ENCODE measurements at regions not wholly inside any gene's neighbourhood (a gene's known extent, or its start where the extent isn't known, plus 50 kb on each side); places are given as distances from the start of the nearest gene placed in this dataset.

GRCh38 chr13:59494151-59494550, 669.6 kb downstream of the DIAPH3 start:
- no peaks in the 10 kb centered on the region for H3K9me3 Mint-ChIP-seq (ENCODE audit: unreplicated experiment)
- no peak for DNase-seq (ENCODE audit: low spot score)
- H3K36me3 Mint-ChIP-seq (ENCODE audit: low read depth, unreplicated experiment) = no peaks in the 10 kb centered on the region
- no peak overlapping the region for H3K4me3 Mint-ChIP-seq (ENCODE audit: unreplicated experiment)
- H3K4me1 Mint-ChIP-seq (ENCODE audit: unreplicated experiment) = peaks cover 16% of the 10 kb centered on the region
- no peaks in the 10 kb centered on the region for H3K27me3 Mint-ChIP-seq (ENCODE audit: unreplicated experiment)
- H3K27ac Mint-ChIP-seq (ENCODE audit: unreplicated experiment) = no peak overlapping the region
- no peak for TF ChIP-seq CTCF (IDR thresholded peaks at IDR 0.05; ENCODE audit: unreplicated experiment)

GRCh38 chr13:59494560-59494970, 669.2 kb downstream of the DIAPH3 start:
- no peaks in the 10 kb centered on the region for H3K9me3 Mint-ChIP-seq (ENCODE audit: unreplicated experiment)
- H3K27me3 Mint-ChIP-seq (ENCODE audit: unreplicated experiment) = peaks cover 1% of the 10 kb centered on the region

DNA sequence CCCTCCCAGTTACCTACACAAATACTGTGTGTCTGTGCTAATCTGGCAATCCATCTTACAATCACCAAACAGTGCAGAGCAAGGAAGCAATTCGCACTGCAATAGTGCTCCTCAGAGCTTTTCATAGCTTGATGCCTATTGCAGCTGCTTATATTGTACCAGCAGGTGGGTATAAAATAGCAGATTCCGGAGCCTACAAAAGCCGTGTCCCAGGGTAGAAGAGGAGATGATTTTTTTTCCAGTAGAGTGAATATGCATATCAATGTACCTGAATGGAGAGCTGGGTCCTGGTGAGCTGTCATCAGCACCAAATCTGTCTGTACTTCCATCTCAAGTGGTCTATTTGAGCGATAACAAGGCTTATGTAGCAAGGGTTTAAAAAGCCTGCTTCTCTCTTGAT, 668.4 kb downstream of the DIAPH3 start:
- peaks cover 26% of the 10 kb centered on the region for H3K4me1 Mint-ChIP-seq (ENCODE audit: unreplicated experiment)
- no peaks in the 10 kb centered on the region for H3K36me3 Mint-ChIP-seq (ENCODE audit: low read depth, unreplicated experiment)
- DNase-seq (ENCODE audit: low spot score) = no peak
- no peaks in the 10 kb centered on the region for H3K9me3 Mint-ChIP-seq (ENCODE audit: unreplicated experiment)
- peaks cover 3% of the 10 kb centered on the region for H3K27me3 Mint-ChIP-seq (ENCODE audit: unreplicated experiment)
- no peak for TF ChIP-seq CTCF (IDR thresholded peaks at IDR 0.05; ENCODE audit: unreplicated experiment)
- H3K27ac Mint-ChIP-seq (ENCODE audit: unreplicated experiment) = no peak overlapping the region
- H3K4me3 Mint-ChIP-seq (ENCODE audit: unreplicated experiment) = no peak overlapping the region

More at GRCh38 chr13:59494560-59494970, 669.2 kb downstream of the DIAPH3 start:
- no peak for TF ChIP-seq CTCF (IDR thresholded peaks at IDR 0.05; ENCODE audit: unreplicated experiment)
- peaks cover 21% of the 10 kb centered on the region for H3K4me1 Mint-ChIP-seq (ENCODE audit: unreplicated experiment)
- no peak overlapping the region for H3K27ac Mint-ChIP-seq (ENCODE audit: unreplicated experiment)
- DNase-seq (ENCODE audit: low spot score) = no peak
- no peak overlapping the region for H3K4me3 Mint-ChIP-seq (ENCODE audit: unreplicated experiment)
- H3K36me3 Mint-ChIP-seq (ENCODE audit: low read depth, unreplicated experiment) = no peaks in the 10 kb centered on the region

DNA sequence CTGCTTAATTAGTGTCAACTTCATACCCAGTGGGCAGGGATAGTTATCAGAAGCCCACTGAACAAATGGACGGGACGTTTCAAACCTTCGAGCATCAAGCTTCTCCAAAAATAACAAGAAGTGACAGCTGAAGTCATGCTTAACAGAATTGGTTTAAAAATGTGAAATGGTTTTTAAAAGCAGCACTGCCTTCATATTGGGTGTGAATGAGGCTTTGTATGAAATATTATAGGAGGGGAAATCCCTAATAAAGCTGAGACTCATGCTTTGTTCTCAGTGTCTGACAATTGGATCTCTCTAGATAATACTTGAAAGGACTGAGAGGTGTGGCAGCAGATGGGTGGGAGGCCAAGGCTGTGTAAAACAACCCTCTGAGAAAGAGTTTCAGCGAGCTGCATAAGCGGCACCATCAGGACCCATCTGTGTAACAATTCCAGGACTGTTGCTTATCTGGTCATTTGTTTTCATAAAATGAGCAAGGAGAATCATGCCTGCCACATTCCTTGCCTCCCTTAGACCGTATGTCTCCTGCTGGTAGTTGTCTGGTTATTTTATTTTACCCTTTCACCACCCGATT, 667.7 kb downstream of the DIAPH3 start:
- no peak overlapping the region for H3K27ac Mint-ChIP-seq (ENCODE audit: unreplicated experiment)
- H3K9me3 Mint-ChIP-seq (ENCODE audit: unreplicated experiment) = no peaks in the 10 kb centered on the region
- no peaks in the 10 kb centered on the region for H3K36me3 Mint-ChIP-seq (ENCODE audit: low read depth, unreplicated experiment)
- H3K4me3 Mint-ChIP-seq (ENCODE audit: unreplicated experiment) = no peak overlapping the region
- no peak for TF ChIP-seq CTCF (IDR thresholded peaks at IDR 0.05; ENCODE audit: unreplicated experiment)
- no peak for DNase-seq (ENCODE audit: low spot score)
- peaks cover 3% of the 10 kb centered on the region for H3K27me3 Mint-ChIP-seq (ENCODE audit: unreplicated experiment)
- peaks cover 26% of the 10 kb centered on the region for H3K4me1 Mint-ChIP-seq (ENCODE audit: unreplicated experiment)

- TF ChIP-seq CTCF (IDR thresholded peaks at IDR 0.05; ENCODE audit: unreplicated experiment) = no peak
- Mint-ChIP-seq H3K4me3 (ENCODE audit: unreplicated experiment) (no peak overlapping the region), H3K36me3 (ENCODE audit: low read depth, unreplicated experiment) (no peaks in the 10 kb centered on the region), H3K9me3 (ENCODE audit: unreplicated experiment) (no peaks in the 10 kb centered on the region), H3K4me1 (ENCODE audit: unreplicated experiment) (peaks cover 19% of the 10 kb centered on the region), H3K27ac (ENCODE audit: unreplicated experiment) (no peak overlapping the region), H3K27me3 (ENCODE audit: unreplicated experiment) (peaks cover 3% of the 10 kb centered on the region)
- no peak for DNase-seq (ENCODE audit: low spot score)
These were observed 666.0 kb downstream of the DIAPH3 start for GRCh38 chr13:59497621-59498247.

Data from endothelial cell (in vitro differentiated cells).